HG02610 (cell line): ENCODE measurements at regions not wholly inside any gene's neighbourhood (a gene's known extent, or its start where the extent isn't known, plus 50 kb on each side); places are given as distances from the start of the nearest gene placed in this dataset.
"Not testable (repeated sequence)": the region's sequence is repeated elsewhere in the genome, so short reads cannot be mapped to it uniquely, and the experiment has no call there.

ENCODE experiments used
- ATAC-seq: cut with Tn5 transposase; IDR thresholded peaks from one replicate; pipeline ENCODE4 v1.9.1; 2021; ENCODE audit warnings: mild to moderate bottlenecking, moderate library complexity; ENCODE audit not compliant: unreplicated experiment

DNA sequence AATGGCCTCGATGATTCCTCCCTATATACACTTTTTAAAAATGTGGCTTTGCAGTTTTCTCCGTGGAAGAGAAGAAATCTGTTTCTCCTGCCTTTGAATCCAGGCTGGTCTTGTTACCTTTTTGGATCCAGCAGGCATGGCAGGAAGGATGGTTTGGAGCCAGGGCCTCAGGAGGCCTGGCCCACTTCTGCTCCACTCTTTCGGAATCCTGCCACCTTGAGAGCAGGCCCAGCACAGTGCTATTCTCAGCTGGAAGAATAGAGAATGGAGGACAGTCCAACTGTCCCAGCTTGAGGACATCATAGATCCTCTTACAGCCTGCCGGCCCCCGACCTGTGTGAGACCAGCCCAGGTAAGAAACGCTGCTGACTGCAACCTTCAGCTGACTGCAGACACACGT lies 421.5 kb downstream of the FUT8 start:
- ATAC-seq: no peak

DNA sequence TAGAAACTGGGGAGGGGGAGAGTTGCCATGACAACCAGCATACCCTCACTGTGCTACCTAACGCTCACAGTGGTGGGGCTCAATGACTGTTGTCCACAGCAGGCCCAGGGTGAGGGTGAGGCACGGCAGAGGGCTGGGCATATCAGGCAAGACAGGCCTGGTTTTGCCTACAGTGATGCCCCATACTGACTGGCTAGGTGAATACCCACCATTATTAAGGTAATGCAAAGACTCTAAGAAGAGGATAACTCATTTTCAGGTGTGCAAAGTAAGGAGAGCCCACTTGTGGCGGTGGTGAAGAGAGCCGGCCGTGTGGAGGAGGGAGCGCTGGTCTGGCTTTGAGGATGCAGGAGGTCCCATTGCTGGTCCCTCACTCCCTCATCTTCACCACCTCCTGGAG lies 422.3 kb downstream of the FUT8 start:
- no peak for ATAC-seq

DNA sequence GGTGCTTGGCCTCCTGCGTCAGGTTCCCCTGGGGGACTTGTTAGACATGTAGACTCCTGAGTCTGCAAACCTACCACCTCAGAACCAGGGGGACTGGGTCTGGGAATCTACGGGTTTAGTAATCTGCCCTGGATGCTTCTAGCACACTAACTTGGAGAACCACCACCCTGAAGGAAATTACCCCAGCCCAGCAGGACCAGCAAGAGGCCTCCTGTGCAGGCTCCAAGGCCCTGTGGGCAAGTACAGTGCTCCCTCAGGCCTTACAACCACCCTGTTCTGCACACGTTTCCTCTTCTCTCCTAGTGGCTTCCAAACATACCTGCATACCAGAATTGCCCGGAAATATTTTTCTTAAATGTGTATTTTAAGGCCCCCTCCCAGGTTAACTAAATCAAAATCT lies 423.0 kb downstream of the FUT8 start:
- no peak for ATAC-seq

DNA sequence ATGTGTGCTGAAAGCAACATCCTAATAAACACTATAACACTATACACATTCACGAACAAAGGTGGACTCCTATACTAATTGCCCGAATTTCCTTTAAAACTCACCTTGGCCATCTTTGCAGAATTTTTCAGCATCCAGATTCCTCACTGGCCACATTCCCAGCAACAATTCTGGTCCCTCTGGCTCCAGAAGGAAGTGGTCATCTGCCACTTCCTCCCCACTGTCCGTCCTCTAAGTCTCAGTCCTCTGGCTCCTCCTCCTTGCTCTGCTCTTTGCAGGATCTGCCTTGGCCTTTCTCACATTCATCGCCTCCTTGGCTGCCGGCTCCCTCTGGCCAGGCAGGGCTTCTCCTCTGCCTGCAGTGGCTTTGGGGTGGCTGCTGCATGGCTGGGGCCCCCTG lies 426.0 kb downstream of the FUT8 start:
- ATAC-seq: no peak

DNA sequence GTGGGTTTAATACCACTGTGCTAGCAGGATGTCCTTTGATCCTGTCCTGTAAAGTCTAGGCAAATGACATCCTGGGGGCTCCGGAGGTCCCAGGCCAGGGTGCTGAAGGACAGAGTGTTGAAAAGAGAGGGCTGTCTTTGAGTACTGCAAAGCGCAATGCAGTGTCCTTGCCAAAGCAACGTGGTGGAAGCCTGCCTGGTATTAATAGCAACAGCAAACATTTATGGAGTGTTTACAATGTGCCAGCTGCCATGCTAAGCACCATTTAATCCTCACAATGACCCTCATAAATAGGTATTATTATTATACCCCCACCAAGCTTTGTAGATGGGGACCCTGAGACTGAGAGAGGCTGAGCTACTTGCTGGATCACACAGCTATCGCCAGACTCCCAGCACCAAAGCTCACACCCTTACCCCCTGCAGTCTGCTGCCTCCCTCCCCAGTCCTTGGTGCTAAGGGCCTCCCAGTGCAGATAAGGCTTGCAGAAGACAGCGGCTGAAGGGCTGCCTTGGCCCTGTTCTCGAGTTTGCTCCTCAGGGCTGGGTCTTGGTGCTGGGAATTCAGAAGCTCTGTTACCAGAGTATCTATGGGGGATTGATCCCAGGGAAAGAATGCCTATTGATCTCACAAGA lies 427.7 kb downstream of the FUT8 start:
- ATAC-seq: no peak

DNA sequence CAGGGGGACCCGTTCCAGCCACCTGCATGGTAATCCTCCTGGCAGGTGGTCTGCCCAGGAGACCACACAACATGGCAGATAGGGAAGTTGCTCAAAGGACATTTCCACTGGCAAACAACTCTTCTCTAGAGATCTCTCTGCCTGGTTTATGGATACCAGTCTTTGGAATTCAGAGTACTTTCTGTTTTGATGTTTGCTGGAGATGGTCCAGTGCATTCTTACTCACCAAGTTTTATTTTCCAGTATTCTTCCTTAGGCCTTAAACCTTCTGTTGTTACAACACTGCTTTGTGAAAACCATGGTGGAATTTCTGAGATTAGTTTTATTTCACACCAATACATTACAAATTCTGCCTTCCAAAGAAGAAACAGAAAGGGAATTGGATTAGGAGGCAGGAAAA lies 428.3 kb downstream of the FUT8 start:
- ATAC-seq: no peak

DNA sequence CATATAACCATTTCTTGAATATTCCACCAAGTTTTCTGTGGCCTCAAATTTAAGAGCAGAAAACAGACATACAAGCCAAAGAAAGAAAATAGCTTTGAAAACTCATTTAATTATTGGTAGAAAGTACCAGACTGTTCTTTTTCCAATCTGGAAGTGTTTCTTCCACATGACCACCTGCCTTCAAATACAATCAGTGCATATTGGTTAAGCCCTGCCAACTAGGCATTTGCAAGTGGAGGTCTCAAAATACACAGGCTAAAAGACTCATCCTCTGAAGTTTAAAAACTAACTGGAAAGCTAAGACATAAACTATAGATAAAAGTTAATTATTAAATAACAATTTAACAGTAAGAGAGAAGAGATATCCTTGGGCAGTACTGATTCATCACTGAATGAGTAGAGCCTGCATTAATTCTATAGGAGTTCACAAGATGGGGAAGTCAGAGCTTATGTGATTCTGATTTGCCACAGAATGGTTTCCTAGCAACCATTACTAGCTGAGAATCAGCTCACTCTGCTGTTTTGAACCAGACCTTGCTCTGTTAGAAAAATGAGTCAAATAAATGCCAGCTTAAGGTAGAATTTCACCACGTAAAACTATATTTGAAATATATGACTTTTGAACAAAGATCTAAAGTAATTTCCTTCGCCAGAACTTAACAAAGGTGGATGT lies 433.8 kb downstream of the FUT8 start:
- no peak for ATAC-seq

DNA sequence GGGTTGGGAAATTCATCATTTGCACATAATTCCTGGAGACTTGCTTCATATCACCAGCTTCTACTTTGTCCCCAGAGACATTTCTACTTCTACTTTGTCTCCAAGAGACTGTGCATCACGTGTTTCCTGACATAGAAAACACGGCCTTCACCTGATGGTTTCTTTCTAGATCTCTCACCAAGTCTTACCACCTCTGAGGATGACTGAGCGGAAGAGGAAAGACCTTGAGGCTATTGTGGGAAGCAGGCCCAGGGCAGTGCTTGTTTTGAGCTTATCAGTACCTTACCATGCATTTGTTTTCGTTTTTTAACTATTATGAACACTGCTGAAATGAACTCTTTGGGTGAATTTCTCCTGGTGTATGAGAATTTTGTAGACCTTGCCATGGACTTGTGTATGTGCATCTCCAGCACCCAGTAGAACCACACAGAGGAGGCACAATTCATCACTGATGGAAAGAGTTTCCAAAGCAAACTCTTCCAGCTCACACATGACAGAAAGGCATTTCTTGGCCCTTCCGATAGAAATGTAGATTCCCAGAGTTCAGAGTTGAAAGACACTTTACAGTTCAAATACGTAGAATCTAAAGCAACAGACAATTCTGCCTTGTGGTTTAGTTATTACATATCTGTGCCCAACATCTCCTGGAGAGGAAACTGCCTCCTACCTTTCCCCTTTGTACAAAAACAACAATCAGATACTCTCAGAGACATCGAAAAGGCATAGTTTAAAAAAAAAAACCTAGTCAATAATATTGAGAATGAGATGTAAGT lies 434.7 kb downstream of the FUT8 start:
- peak; percentile 83 for ATAC-seq

DNA sequence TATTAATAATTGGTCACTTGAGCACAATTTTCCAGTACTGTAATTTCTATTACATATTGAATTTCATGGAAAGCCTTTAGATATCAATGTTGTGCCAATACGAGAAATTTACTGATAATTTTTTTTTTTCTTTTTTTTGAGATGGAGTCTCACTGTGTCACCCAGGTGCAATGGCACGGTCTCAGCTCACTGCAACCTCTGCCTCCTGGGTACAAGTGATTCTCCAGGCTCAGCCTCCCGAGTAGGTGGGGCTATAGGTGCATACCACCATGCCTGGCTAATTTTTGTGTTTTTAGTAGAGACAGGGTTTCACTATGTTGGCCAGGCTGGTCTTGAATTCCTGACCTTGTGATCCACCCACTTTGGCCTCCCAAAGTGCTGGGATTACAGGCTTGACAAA lies 435.4 kb downstream of the FUT8 start:
- ATAC-seq: not testable (repeated sequence)

DNA sequence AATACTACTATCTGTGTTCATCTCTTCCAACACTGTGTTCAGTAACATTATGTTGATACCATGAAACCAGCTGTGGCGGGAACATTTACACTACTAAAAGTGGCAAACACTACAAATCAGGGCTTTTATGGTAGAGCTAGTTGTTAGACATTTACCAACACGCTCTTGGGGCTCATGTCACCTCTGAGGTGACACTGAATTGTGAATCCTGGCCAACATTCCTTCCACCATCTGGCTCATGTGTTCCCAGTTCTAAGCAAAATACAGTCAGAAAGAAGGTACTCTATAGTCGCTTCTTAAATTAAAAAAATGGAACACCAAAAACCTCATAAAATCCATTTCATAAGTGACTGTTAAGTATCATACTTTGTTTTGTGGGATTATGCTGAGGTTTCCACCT lies 436.6 kb downstream of the FUT8 start:
- ATAC-seq: no peak

DNA sequence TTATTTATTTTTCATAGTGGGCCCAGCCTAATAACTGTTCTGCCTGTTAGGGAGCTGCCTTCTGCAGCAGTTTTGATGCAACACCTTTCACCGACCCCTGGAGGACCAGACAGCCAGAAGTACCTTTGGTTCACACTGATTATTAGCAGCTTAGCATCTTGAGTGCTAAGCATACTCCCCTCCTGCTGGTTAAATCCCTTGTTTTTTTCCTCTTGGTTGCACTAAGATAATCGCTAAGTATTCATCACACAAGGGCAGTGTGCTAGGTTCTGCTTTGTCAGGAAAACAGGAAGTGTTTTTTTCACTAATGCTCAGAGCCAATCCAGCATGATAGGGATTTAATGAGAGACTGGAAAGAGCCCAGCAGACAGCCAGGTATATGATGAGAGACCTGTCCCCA lies 437.0 kb downstream of the FUT8 start:
- no peak for ATAC-seq

DNA sequence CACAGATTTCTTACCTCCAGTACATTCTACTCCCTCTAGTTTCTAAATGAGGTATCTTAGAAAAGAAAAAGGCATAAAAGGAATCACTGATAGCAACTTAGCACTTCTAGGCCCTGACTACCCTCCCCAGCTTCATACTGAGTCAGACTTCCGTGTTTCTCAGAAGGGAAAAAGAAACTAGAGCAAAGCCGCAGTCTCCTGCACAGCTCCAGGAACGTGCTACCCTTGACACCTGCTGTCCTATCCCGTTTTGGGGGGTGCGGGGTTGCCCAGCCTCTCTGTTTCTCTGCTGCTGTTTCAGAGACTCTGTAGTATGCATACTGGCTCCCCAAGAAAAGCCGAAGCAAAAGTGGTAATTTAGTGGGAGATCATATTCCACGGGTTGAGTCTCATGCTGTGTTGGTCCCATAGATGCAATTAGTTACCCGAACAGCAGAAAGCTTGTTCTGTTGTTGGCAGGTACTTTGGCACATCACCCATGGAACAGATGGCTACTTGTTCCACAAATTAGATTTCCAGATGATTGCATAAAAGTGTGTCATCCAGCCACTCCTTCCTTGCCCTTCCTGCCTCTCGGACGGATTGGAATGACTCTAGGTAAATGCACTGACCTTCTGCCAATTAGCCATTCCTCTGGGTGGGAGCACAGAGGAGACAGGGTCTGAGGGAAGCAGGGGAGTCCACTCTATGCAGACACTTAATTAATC lies 438.1 kb downstream of the FUT8 start:
- no peak for ATAC-seq

DNA sequence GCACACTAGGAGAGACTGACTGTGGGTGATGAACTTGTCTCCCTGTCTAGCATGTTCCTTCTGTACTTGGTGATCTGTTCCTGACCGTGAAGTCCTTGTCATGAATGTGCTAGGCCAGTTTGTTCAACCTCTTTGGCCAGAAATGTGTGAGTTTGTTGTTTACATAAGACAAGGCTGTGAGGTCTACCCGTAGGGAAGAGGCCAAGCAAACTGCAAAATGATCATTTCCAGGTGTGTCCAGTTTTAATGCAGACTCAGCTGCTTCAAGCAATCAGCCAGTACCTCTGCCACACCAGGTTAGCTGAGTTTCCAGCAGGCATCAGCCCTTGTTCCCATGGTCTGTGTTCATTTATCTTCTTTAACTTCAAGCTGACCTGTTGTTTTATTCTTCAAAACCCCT lies 440.2 kb downstream of the FUT8 start:
- no peak for ATAC-seq

DNA sequence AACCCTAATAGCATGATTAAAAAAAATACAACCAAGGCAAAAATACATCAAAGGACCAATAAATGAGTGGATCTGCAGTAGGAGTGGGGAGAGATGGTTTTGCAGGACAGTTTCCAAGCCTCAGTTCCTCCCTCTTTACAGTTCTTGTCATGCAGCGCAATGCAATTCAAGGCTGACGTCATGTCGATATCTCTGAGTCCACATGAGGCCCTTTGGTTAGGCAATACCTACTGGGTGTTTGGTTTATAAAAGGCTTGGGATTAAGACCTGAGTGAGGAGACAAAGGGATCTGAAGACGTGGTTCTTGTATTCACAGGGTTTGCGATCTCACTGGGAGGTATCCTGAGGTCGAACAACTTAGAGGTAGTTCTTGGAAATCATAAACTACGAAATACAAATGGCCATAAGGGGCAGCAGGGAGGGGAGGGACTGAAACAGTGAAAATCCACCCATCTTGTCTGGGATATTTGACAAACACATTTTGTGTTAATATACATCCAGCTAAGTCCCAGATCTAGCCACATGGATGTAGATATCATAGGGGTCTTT lies 441.0 kb downstream of the FUT8 start:
- no peak for ATAC-seq

DNA sequence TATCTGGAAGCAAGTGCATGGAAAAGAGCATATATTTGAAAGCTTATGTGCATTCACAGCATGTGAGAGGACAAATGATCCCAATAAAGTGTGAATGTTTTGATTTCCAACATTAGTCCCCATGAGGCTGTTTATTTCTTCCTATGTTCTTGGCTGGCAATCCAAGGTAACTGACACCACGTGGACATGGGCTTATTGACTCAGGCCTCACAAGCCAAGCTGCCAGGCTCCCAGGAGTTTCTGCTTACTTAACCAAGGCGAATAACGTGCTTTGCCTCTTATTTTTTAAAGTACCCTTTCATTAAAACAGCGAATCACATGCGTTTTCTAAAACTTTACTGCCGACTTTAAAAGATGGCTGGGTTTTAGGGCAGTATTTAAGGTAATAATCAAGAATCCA lies 441.7 kb downstream of the FUT8 start:
- ATAC-seq: no peak

DNA sequence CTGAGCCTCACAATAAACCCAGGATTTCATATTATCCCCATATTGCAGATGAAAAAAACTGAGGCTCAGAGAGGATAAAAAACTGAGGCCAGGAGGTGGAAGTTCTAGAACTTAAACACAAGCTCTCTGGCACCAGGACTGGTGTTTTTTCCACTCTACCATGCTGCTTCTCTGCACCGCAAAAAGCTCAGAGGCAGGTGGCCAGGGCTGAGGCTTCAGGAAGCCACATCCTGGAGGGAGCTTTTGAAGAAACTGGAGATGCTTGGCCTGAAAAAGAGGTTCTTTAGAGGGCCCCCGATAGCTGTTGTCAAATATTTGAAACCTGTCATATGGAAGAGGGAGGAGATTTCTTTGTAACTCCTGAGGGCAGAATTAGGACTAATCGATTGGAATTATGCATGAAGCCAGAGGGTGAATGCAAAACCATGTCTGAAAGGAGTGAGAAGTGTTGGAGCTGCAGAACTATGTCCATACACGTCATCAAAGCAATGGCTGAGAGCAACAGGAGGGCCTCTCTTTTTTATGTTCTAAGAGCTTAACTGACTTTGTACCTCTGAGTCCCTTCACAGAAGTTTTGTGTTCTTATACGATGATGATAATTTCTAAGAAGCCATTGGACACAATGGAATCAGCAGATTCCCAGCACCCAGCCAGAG lies 448.6 kb downstream of the FUT8 start:
- ATAC-seq: no peak

DNA sequence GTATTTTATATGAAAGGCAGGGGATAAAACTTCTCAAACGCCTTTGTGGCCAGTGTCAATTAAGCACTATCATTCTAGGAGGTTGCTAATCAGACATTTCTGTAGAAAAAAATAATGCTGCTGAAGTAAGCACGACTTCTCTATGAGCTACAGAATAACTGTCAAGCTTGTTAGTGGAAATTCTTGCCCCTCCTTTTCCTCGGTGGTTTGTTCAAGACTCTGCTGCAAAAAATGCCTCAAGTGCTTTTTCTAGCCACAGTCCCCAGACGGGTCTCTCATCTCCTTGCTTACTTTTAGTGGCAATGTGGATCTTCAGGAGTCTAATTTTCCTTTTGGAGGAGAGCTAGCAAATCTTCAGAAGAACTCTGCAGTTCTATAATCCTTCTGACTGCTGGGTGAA lies 452.0 kb downstream of the FUT8 start:
- ATAC-seq: no peak

DNA sequence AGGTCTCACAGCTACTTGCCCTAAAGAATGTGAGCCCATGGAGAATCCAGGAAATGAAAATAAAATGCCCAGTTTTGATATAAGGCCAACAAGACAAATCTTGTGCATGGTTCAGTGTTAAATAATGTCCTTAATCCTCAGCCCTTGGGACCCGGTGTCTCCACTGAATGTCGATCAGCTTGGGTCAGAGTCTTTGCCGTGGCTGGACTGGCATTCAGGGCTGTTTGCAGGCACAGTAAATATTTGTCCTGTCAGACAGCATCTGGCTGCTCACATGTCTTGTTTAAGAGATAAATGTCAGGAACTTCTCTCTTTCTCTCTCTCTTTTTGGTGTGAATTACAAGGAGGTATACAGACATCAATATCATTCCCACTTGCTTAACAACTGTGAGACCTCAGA lies 452.5 kb downstream of the FUT8 start:
- ATAC-seq: no peak

DNA sequence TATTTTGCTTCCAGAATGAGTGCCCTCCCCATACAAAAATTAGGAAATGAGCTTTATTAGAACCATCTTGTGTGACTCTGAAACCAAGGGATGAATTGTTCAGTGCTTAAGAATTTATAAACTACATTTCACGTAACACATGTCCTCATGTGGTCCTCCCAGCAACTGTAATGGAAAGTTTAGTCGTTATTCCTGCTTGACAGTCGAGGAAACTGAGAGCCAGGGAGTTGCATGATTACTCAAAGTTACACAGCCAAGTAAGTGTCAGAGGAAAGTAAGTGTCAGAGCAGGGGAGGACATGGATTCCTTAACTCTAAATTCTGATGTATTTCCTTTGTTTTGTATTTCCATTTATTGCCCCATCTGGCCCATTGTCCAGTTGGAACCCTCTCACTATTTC lies 453.9 kb downstream of the FUT8 start:
- no peak for ATAC-seq

DNA sequence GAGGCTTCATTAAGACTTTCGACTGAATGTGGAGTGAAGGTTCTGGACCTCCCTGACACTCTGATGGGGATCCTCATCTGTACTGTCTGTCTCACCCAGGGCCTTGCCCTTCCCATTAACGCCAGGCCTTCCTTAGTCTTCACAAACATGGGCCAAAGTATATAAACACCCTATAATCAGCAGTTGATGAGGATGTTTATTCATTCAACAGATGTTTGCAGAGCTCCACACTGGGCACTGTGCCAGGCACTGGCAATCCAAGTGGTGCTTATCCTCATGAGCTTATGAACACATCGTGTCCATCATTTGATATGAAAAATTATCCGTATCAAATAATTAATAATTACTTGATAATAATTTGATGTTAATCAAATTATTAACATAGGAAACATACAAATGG lies 454.4 kb downstream of the FUT8 start:
- ATAC-seq: no peak

DNA sequence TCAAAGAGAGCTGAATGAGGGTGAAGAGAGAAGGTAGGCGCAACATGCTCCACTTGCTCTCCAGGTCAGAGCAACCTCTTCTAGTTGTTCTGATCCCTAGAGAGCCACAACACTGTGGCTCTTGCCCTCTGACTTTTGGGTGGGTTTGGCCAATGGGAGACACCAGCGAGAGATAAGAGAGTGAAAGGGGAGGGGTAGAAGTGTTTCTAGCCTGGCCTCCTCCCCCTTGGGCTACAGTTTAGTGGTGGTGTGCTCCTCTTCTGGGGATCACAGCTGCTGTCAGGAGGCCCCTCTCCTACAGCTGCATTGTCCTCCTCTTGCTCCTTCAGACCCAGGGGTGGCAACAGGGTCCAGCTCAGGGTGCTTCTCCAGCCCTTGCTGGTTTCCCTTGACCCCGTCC lies 454.8 kb downstream of the FUT8 start:
- ATAC-seq: no peak
